ENCODE measurements at regions not wholly inside any gene's neighbourhood (a gene's known extent, or its start where the extent isn't known, plus 50 kb on each side); places are given as distances from the start of the nearest gene placed in this dataset.

DNA sequence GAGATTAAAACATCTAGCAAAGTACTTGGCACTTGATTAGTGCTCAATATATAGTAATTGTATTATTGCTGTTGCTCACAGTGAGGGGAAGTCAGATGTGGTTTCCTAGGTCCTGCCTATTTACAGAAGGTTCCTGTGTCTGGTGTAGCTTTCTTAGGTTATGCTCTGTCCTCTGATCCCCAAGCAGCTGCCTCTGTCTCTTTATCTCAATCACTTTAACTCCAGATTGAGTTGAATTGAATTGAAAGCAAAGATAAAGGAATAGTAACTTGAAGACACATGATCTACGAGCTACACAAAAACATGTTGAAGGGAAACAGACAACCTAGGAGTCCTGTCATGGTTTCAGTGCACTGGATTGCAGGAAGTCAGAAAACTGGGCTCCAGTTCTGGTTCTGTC is 113.9 kb upstream of the ADAMTSL1 start:
- no peak for DNase-seq

DNA sequence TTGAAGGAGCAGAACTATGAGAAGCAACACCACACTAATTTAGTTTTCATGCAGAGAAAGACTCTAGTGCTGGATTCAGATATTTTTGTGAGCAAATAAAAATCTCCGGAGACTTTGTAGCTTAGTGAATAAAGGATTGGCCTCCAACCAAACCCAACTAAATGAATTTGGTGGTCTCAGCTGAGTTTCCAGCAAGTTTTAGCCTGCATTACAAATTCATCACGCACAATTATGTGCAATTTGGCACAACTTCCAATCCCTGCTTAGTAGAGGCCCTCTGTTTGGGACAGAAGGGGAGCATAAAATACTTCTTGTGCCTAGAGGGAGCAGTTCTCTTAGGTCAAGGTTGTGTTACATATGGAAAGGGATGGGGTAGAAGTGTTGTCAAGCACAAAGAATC is 112.3 kb upstream of the ADAMTSL1 start:
- no peak for DNase-seq

DNA sequence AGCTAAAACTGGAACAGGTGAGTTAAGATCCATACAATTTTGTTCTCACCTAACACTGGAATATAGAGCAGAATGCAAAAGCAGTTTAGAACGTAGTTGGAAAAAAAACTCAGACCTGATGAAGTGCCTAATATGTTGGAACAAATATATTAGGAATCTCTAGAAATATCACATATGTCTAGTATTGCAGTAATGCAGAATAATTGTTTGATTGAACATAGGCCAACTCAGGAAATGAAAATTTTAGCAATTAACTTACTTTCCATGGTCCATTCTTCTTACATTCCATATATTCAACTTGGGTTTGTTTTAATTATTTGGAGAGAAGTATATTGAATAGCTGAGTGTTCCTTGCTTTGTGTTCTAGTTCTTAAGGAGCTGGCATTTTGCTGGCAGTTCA is 111.8 kb upstream of the ADAMTSL1 start:
- no peak for DNase-seq

DNA sequence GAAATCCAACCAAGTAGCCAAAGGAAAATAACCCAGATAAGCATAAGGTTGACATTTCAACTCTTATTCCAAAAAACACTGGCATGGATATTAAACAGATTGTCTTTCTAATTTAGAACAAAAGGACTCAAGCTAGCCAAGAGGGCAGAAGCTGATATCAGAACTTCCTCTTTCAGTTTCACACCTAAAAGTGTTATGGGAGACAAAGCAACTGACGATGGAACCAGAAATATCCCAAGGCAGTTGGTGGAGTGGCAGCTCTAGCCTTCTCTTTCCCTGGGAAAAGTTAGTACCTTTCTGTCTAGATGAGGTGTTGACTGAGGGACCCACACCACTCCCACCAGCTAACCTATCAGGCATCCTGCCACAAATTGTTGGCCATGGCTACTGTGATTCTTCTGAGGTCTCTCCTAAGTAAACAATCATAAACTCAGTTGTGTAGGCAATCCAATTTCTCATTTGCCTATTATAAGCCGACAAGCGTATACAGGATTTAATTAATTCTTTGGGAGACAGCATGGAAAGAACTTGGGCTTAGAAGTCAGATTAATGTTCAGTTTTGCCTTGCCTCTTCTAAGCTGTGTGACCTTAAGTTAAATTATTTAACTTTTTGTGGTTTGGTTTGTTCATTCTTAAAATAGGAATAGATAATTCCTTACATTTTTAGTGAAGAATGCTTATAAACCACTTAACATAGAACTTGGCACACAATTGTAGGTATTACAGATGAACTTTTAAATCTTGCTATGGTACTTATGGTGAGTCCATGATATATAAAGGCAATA is 110.9 kb upstream of the ADAMTSL1 start:
- no peak for DNase-seq

DNA sequence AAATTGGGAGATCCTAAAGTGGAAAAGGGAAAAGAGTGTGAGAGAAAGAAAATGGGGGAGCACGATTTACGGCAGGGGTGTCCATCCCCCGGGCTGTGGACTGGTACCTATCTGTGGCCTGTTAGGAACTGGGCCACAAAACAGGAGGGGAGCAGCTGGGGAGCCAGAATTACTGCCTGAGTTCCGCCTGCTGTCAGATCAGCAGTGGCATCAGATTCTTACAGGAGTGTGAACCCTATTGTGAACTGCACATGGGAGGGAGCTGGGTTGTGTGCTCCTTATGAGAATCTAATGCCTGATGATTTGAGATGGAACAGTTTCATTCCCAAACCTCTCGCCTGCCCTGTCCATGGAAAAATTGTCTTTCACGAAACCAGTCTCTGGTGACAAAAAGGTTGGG is 108.3 kb upstream of the ADAMTSL1 start:
- DNase-seq: no peak

DNA sequence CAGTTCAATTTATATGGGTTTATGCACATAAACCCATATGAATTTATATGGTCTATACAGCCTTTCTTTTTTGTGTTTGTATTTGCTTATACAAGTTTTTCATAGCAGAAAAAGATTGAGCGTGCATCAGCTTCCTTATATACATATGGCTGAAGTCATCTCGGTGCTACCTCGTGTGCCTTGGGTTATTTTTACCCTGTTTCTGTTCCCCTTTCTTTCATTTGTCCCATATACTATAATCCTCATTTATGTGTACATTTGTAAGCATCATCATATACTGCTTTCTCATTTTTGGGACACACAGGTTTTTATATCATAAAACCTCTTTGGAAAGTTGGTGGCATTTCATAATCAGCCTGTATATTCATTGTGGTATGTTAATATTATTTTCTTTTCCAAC is 107.8 kb upstream of the ADAMTSL1 start:
- DNase-seq: no peak

DNA sequence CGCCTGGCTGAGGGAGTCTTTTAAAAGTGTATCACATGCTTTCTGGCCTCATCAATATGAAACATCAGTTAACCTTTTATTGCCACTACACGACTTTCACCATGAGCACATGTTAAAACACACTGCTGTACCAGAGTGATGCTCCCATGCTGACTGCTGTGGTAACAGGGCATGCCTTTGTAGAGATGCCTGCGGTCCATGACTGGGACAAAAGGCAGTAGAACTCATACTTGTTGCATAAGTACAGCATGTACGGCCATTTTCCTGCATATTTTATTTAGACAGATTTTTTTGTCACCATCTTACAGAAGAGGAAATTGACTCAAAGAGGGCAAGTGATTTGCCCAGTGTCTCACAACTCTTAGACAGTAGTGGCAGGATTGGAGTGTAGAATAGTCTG is 105.7 kb upstream of the ADAMTSL1 start:
- DNase-seq: no peak

DNA sequence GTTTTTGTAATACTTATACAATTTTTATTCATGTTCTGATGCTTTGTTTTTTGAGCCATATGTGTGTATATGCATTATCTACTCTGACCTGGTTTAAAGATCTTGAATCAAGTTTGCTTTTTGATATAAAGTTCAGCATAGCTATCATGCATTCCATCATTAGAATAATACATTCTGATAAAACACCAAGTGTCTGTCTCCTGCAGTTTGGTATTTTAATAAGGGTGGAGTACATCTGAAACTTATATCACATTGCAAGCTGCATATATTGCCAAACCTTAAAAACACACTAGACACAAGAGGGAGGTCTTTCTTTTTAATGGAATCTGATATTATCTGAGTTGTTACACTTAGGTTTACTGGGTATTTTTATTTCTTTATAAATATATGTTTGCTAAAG is 102.8 kb upstream of the ADAMTSL1 start:
- no peak for DNase-seq

DNA sequence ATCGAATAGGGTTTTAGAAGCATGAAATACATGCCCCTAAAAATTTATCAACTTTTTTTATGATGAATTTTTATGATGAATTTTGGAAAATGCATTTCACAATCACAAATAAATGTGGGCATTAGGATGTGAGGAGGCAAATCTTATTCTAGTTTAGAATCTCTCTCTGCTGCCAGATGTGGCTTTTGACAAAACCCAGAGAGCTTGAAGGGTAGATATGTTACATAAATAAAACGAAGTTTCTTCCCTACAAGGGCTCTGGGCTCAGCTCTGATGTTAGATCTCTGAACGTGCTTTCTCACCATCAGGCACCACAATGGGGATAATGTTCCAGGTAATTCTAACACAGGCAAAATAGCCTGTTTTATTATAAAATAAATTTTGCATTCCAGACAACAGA is 102.3 kb upstream of the ADAMTSL1 start:
- no peak for DNase-seq

DNA sequence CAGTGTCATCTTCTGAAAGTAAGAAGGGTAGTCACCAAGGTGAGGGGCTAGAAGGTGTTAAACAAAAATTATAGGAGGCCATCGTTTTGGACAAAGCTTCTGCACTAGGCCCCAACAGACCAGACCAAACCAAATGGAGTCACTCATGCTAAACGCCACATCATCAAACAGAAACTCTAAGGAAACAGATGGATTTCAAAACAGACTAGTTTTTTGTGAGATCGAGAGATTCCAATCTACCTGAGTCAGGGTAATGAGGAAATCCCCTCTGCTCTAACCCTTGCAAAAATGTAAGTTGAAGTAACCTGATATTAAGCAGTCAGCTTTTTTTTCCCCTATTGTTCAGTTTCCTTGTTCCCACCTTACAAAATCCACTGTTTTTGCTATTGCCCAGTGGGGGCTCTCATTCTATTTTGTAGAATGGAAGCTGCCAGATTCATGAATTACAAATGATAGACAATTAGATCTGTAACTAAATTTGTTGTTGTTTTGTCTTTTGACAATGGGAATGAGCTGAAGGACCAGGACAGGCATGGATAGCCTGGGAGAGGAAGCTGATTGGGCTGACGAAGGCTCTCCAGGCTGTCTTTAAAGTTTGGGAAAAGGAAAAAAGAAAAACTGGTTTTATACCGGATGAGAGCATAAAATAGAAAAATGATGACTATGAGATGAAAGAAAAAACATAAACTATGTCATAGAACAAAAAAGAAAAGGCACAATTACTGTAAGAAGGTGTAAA is 94.7 kb upstream of the ADAMTSL1 start:
- DNase-seq: no peak

DNA sequence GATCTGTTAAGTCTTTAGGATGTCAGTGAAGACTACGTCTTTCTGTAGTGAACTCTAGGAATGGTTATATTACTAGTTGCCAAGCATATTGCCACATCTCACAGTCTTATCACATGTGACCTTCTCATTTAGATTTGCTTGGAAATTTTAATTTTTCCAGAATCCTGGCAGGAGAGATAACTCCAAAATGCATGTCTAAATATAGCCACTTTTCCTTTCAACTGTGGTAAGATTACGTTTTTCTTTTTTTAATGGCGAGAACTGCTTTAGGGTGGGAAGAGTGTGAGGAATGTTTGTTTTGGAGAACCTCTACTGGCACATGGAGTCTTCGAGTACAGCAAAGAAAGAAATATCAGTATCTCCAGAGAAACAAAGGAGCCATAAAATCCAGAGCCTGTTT is 91.7 kb upstream of the ADAMTSL1 start:
- DNase-seq: no peak

DNA sequence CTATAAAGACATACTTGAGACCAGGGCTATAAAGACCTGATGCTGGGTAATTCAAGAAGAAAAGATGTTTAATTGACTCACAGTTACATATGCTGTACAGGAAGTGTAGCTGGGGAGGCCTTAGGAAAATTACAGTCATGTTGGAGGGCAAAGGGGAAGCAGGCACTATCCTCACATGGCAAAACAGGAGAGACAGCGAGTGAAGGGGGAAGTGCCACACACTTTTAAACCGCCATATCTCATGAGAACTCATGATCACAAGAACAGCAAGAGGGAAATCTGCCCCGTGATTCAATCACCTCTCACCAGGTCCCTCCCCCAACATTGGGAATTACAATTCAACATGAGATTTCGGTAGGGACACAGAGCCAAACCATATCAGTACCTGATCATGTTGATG is 89.9 kb upstream of the ADAMTSL1 start:
- no peak for DNase-seq

DNA sequence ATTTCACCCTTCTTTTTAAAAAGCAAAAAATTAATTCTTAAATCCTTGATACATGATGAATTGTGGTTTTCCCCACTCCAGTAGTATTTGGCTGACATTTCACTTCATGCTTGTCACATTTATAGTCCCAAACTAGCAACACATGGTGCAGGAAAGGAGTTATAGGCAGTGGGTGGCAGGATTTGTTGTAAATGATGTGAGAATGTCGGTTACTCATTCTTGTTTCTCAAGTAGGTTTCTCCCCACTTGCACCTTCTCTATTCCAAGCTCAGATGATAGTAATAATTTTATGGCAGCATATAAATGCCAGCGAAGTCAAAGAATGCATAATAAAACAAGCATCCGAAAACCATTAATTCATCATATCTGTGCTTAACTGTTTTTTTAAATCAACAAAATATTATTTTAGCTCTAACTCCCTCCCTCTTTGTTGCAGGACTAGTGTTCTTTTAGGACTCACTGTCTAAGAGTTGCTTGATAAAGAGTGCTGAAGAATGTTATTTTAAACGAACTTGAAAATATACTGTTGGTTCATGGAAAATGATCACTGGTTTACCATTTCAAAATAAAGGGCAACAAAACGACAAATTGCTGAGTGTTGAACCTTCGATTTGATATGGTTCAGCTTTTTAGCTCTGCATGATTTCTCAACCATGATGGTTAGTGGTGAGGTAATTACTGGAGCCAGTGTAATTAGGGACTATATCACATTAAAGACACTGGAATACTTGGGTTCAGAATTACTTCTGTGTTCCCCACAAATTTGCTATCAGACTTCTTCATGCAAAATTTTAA is 88.1 kb upstream of the ADAMTSL1 start:
- no peak for DNase-seq

DNA sequence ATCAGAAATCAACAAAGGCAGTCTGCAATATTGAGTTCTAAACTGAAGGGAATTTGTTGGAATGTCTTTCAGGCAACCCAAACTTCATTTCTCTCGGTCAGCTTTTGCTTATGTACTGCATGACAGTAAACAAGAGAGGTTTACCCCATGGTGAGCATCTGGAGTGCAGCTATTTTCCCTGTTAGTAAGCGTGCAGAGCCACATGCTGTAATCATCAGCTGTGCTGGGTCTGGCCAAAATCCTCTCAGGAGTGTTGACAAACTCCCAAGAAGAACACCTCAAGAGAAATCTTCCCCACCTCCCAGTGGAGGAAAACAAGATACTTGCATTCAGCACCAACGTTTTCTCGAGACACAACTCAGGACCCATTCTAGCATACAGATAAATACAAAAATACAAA is 83.6 kb upstream of the ADAMTSL1 start:
- DNase-seq: no peak

DNA sequence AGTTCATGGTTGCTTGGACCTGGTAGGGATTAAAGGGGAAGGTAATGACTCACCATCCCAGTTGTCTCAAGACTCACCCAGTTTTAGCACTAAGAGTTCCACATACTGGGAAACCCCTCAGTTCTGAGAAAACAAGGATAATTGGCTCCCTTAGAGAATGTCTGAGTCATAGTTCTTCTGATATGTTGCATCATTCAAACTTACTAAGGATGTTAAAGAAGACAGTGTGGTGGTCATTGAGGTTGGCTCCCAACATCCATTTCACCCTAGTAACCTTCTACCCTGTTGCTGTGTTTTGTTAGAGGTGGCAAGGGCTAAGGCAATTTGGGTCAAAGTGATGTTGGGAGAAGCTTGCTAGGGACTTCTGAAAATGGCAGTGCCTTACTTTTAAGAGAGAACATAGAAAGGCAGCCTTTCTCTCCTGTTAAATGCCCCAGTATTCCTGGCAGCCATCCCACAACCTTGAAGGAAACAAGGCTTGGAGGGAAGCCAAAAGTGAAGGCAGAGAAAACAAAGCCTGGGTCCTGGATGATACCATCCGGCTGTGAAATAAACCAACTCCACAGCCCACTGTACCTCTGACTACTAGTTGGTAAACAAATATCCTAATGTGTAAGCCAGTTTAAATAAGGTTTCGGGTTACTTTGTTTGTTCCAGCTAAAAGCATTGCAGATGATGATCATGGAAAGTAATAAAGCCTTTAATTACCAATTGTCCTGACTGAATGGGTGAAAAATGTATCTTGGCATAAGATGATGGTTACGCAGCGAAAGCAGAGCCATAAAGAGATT is 80.4 kb upstream of the ADAMTSL1 start:
- DNase-seq: peak; percentile 97

DNA sequence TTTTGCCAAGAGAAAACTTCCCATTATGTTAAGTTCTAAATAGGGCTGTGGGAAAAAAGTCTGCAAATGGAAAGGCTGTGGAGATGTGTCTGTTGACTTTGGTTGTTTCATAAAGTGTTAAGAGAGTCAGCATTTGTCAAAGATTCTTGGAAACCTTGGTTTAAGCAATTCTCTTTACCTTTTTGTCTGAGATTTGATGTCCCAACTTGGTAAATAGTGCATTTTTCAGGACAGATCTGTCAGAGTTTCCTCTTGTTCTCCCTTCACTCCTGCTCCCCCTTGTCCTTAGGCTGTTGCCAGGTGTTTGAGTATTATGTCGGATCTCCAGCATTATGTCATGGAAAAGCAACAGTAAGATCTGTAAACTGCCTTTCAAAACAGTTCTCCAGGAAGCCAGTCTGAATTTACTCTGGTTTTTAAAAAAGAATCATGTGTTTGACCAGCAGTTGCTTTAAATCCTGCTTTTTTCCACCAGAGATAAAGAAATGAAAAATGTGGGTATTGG is 79.1 kb upstream of the ADAMTSL1 start:
- no peak for DNase-seq

DNA sequence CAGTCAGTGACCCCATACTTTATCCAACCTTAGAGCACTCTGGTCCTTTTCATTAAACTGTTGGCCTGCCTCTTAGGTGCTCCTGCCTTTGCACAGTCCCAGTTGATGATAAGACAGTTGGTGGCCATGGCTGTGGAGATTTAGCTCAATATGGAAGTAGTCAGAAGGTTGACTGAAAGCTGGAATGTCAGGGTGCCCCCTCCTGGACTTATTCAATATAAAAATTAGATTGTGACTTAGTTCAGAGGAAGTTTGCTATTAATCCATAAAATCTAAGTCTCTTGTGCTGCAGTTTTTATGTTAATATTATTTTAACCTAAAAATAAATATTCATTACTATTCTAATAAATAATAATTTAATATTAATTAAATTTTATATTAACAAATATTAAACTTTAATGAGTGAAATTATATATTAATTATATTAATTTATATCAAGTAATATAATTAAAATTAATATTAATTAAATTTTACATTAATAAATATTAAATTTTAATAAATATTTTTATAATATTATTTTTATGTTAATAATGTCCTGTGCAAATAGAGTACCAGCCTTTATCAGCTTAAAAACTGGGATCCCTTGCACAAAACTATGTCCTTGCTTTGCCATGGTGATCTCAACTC is 77.7 kb upstream of the ADAMTSL1 start:
- DNase-seq: peak; percentile 18

DNA sequence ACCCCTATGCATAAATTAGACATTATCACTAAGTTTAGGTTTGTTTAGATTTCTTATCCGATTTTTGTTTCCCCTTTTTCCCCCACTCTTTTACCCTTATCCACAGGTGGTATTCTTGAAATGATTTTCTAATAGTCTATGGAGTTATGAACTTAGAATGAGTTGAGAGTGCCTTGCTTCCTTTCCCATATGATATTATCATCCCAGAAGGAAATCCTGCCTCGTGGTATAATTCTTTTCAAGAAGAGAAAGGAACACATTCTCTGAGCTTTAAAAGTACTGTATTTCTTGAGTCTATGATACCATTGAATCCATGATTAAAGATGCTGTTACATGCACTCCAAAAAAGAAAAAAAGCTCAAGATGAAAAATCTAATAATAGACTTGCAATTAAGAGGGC is 76.9 kb upstream of the ADAMTSL1 start:
- no peak for DNase-seq

DNA sequence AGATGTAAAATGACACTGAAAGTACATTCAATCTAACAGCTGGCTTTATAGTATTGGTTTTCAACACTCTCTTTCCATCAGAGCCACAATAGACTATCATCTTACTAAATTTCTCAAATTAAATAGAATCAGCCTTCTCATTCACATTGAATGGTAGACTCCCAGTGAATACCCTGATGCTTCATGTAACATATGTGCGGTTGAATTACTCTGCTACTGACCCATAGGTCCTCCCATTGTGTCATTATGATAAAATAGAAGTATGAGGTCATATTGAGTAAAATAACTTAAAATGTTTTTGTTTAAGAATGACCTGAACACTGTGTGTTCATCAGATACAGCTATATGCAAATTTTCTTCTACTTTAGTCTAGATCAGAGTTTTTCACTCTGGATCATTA is 75.9 kb upstream of the ADAMTSL1 start:
- DNase-seq: peak; percentile 77

DNA sequence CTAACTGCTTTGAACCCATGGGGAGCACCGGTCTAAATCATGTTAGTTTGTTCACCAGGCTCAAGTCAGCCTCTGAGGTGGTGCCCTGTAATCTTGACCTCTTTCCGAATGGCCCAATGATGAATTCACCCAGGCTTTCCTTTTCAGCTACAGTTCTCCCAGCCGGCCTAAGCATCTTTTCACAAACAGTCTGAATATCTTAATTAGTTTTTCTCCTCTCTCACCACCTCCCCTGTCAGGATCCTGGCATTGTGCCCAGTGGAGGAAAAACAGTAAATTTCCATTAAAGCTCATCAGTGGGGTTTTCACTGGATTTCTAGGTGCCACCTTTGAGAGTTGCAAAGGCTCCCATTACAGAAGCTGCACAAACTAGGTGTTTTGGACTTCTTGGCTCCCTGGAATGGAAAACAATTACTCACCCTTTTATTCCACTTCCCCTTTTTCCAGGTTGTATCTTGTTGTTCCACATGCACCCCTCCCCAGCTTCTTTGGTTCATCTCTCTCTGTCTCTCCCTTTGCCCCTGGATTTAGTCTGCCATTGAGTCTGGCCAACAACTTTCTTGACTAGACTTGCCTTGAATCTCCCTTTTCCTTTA is 69.4 kb upstream of the ADAMTSL1 start:
- DNase-seq: no peak

DNA sequence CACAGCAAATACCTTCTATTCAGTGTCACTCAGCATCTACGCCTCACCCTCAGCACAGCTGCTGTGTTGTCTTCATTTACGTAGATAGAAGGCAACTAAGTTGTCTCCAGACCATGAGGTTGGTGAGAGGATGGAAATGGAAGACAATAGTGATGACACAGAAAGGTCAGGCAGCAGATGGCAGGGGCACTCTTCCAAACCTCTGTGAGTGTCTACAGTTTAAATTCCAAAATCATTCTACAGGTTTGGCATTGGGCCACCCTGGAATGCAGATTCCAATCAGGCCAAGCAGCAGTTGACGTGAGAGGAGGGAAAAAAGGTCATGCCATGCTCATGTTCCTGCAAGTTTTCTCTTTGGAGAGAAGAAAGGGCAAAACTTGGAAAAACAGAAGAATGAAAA is 68.7 kb upstream of the ADAMTSL1 start:
- DNase-seq: no peak

DNA sequence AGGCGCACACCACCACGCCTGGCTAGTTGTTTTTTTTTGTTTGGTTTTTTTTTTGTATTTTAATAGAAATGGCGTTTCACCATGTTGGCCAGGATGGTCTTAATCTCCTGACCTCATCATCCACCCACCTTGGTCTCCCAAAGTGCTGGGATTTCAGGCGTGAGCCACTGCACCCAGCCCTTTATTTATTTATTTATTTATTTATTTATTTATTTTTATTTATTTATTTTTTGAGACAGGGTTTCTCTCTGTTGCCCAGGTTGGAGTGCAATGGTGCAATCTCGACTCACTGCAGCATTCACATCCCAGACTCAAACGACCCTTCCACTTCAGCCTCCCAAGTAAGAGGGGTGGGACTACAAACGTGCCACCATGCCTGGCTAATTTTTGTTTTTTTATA is 63.0 kb upstream of the ADAMTSL1 start:
- DNase-seq: no peak
